Stimulated activated CD4-positive, alpha-beta T cell treated with anti-CD3 and anti-CD28 coated beads, Interleukin-4, amount 100 ng/mL, for 48 hours (primary cell): ENCODE measurements at regions not wholly inside any gene's neighbourhood (a gene's known extent, or its start where the extent isn't known, plus 50 kb on each side); places are given as distances from the start of the nearest gene placed in this dataset.

ENCODE experiments used
- DNase-seq, 2 donors: peaks; one replicate each; pipeline ENCODE4 v3.0.0-alpha.2; 2020; ENCODE audit warnings: low read depth in 2 of 2

- DNase-seq, result no peak
These were observed 904.8 kb upstream of the CHAC2 start for GRCh38 chr2:52862801-52863200.

- DNase-seq, result no peak
These were observed 906.0 kb upstream of the CHAC2 start for GRCh38 chr2:52861596-52861995.

GRCh38 chr2:52859065-52859464 lies 908.5 kb upstream of the CHAC2 start:
- DNase-seq, result no peak

- DNase-seq, result no peak
These were observed 909.9 kb upstream of the CHAC2 start for GRCh38 chr2:52857722-52858121.

- no peak for DNase-seq
These were observed 915.6 kb upstream of the CHAC2 start for GRCh38 chr2:52852006-52852405.

GRCh38 chr2:52844701-52845423 lies 922.7 kb upstream of the CHAC2 start:
- DNase-seq, result no peak

GRCh38 chr2:52835909-52836308 lies 931.7 kb upstream of the CHAC2 start:
- DNase-seq, result no peak

GRCh38 chr2:52831216-52831615 lies 936.4 kb upstream of the CHAC2 start:
- no peak for DNase-seq

GRCh38 chr2:52828112-52828511 lies 939.5 kb upstream of the CHAC2 start:
- DNase-seq, result no peak

- no peak for DNase-seq
These were observed 946.0 kb upstream of the CHAC2 start for GRCh38 chr2:52821631-52822030.

GRCh38 chr2:52818958-52819357 lies 948.6 kb upstream of the CHAC2 start:
- no peak for DNase-seq

GRCh38 chr2:52810460-52810859 lies 957.1 kb upstream of the CHAC2 start:
- DNase-seq, result no peak

- DNase-seq, result no peak
These were observed 961.6 kb upstream of the CHAC2 start for GRCh38 chr2:52805901-52806410.

GRCh38 chr2:52794581-52794980 lies 973.0 kb upstream of the CHAC2 start:
- DNase-seq, result no peak

- no peak for DNase-seq
These were observed 988.2 kb upstream of the CHAC2 start for GRCh38 chr2:52779446-52779845.

- no peak for DNase-seq
These were observed 991.0 kb upstream of the CHAC2 start for GRCh38 chr2:52776571-52776970.

GRCh38 chr2:52775674-52776073 lies 991.9 kb upstream of the CHAC2 start:
- DNase-seq, result no peak

- DNase-seq, result no peak
These were observed 1001.9 kb upstream of the CHAC2 start for GRCh38 chr2:52765735-52766134.

- no peak for DNase-seq
These were observed 1017.8 kb upstream of the CHAC2 start for GRCh38 chr2:52749764-52750163.

- DNase-seq, result no peak
These were observed 1022.5 kb upstream of the CHAC2 start for GRCh38 chr2:52745144-52745543.

- DNase-seq, result no peak
These were observed 1034.7 kb upstream of the CHAC2 start for GRCh38 chr2:52732849-52733395.

- DNase-seq, result no peak
These were observed 1043.0 kb upstream of the CHAC2 start for GRCh38 chr2:52724585-52724984.

GRCh38 chr2:52717836-52718235 lies 1049.8 kb upstream of the CHAC2 start:
- no peak for DNase-seq
